Right hindlimb (tissue), 1 donor: ENCODE measurements at regions not wholly inside any gene's neighbourhood (a gene's known extent, or its start where the extent isn't known, plus 50 kb on each side); places are given as distances from the start of the nearest gene placed in this dataset.
"Not testable (repeated sequence)": the region's sequence is repeated elsewhere in the genome, so short reads cannot be mapped to it uniquely, and the experiment has no call there.

Experiments
- DNase-seq: peaks from one replicate; pipeline ENCODE4 v3.0.0-alpha.2; 2018

GRCh38 chr11:98456308-98456680, 564.5 kb upstream of the CNTN5 start:
- DNase-seq: no peak

- DNase-seq: no peak
Measured at GRCh38 chr11:98495016-98495415, 525.7 kb upstream of the CNTN5 start.

GRCh38 chr11:98495601-98496000, 525.1 kb upstream of the CNTN5 start:
- DNase-seq: no peak

- DNase-seq: no peak
Measured at GRCh38 chr11:98507208-98507607, 513.5 kb upstream of the CNTN5 start.

GRCh38 chr11:98512938-98513337, 507.8 kb upstream of the CNTN5 start:
- DNase-seq: no peak

DNA sequence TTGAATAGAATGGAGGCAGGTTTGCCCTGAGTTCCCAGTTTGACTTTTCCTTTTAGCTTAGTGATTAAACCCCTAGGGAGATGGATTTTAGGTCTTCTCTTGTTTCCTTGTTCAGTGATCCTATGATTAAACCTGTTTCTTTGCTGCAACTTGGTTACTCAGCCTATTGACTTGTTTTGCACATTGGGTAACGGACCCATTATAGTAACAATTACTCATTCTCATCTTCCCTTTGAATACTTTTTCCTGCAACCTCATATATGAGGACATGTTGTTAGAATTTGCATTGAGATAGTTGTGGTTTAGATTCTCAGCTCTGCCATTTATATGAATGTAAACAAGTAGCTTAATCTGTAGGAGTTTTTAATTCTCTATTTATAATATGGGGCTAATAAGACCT, 489.2 kb upstream of the CNTN5 start:
- DNase-seq: no peak

DNA sequence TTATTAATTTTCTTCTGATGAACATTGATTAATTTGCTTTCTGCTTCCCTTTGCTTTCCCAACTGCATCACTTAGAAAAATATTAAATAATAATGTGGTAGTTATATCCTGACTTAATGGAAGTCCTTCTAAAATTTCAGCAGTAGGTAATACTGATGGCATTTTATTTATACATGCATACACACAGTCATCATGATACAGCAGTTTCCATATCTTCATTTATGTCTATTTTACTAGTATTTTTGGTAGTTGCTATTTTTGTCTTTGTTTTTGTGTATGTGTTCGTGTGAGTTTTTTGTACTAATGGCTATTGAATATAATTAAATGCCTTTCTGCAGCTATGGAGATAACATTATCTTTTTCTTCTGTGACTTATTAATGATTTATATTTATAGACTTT, 484.7 kb upstream of the CNTN5 start:
- no peak for DNase-seq

- not testable (repeated sequence) for DNase-seq
Measured at GRCh38 chr11:98538358-98538757, 482.4 kb upstream of the CNTN5 start.

DNA sequence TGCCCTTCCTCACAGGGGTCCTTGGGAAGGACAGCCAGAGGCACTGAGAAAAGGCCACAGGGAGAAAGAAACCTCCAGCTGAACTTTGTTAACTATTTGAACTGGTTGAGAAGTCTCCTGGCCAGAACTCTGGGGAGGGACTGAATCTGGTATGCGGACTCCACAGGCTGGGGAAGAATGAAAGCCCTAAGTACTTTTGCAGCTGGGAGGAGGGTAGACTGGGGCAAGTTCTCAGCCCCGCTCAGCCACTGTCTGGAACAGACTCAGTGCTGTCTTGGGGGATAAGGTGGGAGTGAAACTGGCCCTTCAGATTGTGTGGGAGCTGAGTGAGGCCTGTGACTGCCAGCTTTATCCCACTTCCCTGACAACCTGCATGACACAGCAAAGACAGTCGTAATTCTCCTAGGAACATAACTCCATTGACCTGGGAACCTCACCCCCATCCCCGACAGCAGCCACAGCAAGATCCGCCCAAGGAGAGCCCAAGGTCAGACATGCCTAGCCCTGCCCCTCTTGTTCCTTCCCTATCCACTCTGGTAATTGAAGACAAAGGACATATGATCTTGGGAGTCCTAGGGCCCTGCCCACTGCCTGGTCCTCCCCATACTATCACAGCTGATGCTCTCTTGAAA, 475.1 kb upstream of the CNTN5 start:
- DNase-seq: no peak

DNA sequence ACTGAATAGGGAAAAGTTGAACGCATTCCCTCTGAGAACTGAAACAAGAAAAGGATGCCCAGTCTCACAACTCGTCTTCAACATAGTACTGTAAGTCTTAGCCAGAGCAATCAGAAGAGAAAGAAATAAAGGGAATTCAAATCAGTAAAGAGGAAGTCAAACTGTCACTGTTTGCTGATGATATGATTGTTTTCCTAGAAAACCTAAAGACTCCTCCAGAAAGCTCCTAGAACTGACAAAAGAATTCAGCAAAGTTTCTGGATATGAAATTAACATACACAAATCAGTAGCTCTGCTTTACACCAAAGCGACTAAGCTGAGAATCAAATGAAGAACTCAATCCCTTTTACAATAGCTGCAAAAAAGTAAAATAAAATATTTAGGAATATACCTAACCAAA, 471.2 kb upstream of the CNTN5 start:
- DNase-seq: no peak

DNA sequence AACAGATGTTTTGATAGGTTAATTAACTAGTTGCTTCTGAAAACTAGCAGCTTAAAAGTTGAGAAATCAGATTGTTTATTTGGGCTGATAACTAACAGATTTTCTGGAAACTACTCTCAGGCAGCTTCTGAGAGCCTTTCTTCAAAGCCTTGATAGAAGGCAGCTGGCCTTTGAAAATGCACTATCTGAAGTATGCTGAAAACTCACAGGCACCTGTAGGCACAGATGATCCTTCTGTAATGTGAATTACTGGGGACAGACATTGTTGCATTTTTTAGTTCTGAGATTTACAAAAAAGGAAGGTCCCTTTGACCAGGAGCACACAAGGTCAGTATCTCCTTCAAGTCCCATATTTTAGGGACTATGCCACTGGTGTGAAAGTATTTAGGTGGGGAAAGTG, 460.8 kb upstream of the CNTN5 start:
- no peak for DNase-seq

GRCh38 chr11:98561252-98561651, 459.5 kb upstream of the CNTN5 start:
- no peak for DNase-seq

GRCh38 chr11:98561877-98562395, 458.8 kb upstream of the CNTN5 start:
- no peak for DNase-seq

DNA sequence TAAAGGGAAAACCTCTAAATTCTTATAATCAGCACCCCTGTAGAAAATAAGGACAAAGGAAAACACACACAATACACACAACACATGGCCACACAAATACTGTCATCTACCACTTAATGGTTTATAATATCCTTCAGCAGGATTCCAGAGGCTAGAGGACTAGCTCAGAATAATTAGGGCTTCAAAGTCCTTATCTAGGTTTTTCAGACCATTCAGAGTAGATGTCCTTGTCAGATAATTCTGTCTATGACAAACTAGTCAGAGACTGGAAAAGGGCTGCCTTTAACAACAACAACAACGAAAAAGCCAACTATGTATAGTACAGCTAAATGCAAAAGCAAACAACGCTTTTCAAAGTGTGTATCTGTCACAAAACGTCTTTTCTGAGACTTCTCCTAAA, 456.5 kb upstream of the CNTN5 start:
- DNase-seq: no peak

DNA sequence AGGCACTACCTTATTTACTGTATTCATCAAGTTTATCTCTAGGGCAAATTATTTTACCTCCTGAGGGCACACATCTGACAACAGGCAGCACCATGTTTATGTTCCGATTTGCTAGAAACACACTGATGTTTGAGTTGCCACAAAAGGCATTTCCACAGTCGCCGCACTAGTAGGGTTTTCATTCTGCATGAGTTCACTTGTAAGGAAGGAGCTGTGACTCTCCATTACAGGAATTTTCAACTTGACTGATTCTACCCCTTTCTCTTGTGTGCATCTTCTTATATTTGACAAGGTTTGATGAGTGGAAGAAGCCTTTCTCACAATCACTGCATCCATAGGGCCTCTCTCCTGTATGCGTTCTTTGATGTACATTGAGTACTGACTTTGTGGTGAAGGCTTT, 455.9 kb upstream of the CNTN5 start:
- no peak for DNase-seq

- DNase-seq: no peak
Measured at GRCh38 chr11:98565311-98565710, 455.4 kb upstream of the CNTN5 start.

GRCh38 chr11:98566978-98567377, 453.8 kb upstream of the CNTN5 start:
- DNase-seq: no peak

DNA sequence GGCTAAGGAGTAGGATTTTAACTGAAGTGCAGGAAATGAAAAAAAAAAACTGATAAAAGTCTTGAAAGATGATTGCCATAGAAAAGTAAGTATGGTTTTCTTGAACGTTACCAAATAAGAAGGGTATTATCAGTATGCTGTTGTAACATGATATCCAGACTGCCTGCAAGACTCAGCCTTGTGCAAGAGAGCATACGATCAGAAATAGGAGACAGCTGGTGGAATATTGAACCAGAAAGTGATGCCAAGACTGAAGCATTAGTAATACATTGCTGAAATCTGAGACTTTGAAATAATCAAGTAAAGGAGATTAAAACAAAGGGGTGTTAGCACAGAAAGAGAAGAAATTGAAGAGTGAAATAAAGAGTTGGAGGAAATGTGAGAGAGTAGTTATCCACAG, 452.7 kb upstream of the CNTN5 start:
- DNase-seq: no peak

GRCh38 chr11:98572941-98573340, 447.8 kb upstream of the CNTN5 start:
- no peak for DNase-seq

GRCh38 chr11:98587884-98588283, 432.9 kb upstream of the CNTN5 start:
- no peak for DNase-seq

GRCh38 chr11:98589967-98590366, 430.8 kb upstream of the CNTN5 start:
- DNase-seq: no peak

GRCh38 chr11:98600103-98600502, 420.6 kb upstream of the CNTN5 start:
- no peak for DNase-seq

DNA sequence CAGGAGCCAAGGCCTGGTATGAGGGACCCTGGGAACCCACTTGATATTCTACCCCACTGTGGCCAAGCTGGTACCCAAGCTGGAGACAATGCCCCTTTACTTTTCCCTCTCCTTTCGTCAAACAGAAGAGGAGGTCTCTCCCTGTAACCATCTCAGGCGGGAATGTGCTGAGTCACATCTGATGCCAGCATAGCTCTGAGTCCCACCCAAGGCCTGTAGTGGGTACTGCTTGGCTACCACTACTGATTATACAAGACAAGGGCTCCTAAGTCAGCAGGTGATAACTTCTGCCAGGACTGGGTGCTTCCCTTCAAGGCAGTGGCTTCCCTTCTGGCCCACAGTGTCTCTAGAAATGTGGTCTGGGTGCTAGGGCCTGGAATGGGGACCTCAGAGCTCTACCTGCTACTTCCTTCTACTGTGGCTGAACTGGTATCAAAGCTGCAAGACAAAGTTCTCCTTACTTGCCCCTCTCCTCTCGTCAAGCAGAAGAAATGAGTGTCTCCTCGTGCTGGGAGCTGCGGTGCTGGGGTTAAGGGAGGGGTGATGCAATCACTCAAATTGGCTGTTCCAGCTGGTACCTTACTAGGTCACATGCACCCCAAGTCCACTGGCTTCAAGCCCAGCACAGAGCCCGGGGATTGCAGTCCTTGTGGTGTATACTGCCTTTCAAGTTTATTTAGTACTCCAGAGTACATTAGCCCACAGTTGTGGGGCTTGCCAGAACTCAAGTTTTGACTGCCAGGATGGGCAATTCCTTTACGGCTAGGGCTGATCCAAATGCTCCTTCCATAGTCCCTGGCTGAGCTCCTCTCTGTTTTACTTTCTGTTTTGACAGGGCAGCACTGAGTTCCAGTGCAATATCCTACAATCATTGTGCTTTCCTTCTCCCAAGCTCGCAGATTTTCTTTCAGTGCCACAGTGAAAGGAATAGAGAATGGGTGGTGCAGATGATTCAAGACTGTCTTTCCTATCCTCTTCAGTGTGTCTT, 419.7 kb upstream of the CNTN5 start:
- no peak for DNase-seq

DNA sequence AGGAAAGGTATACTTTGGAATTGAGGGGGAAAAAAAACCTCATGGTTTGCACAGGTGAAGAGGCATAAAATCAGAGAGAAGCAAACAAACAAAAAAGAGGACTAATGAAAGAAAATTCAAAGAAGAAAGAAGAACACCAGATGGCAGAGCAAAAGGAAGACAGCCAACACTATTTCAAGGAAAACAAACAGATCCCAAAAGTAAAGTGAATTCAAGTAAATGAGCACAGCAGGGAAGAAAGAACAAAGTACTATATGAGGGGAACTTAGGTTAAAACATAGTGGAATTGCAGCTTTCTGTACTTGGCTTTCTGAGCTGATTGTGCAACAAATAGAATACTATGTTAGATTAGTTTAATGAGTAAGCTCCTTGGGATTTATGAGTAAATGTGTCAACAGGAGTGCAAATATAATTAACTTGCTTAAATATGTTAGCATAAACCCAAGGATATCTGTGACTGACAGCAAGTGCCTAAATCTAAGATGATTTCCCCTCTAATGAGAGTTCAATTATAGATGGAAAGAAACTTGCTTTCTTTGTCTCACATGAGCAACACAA, 404.6 kb upstream of the CNTN5 start:
- DNase-seq: no peak
